ENCODE measurements at regions not wholly inside any gene's neighbourhood (a gene's known extent, or its start where the extent isn't known, plus 50 kb on each side); places are given as distances from the start of the nearest gene placed in this dataset.

DNA sequence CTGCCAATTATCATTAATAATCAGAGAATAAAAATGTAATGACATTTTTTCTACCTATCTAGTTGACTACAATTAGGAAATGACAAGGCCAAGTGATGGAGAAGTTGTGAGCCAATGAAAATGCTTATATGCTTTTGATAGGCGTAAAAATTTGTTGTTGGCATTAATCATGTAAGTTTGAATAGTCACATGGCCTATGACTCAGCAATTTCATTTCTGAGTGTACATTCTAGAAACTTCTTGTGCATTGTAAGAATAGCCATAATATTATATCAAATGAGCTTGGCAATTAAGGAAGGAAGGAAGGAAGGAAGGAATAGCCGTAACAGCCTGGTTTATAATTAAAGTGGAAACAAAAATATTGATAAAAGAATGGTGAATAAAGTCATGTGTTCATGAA, 179.9 kb downstream of the PTH2R start:
- TF ChIP-seq, protein P1, sequence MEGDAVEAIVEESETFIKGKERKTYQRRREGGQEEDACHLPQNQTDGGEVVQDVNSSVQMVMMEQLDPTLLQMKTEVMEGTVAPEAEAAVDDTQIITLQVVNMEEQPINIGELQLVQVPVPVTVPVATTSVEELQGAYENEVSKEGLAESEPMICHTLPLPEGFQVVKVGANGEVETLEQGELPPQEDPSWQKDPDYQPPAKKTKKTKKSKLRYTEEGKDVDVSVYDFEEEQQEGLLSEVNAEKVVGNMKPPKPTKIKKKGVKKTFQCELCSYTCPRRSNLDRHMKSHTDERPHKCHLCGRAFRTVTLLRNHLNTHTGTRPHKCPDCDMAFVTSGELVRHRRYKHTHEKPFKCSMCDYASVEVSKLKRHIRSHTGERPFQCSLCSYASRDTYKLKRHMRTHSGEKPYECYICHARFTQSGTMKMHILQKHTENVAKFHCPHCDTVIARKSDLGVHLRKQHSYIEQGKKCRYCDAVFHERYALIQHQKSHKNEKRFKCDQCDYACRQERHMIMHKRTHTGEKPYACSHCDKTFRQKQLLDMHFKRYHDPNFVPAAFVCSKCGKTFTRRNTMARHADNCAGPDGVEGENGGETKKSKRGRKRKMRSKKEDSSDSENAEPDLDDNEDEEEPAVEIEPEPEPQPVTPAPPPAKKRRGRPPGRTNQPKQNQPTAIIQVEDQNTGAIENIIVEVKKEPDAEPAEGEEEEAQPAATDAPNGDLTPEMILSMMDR (IDR thresholded peaks at IDR 0.05), result no peak
- TF ChIP-seq POLR2A (IDR thresholded peaks at IDR 0.05), result no peak
